A673 (cell line): ENCODE measurements at regions not wholly inside any gene's neighbourhood (a gene's known extent, or its start where the extent isn't known, plus 50 kb on each side); places are given as distances from the start of the nearest gene placed in this dataset.

Experiments used
- BruUV-seq: library from RNA; stranded (reverse); fragments of 400-500 nt; replicated peaks from 2 replicates; lab custom pipeline; 2021; lab: Mats Ljungman, UMichigan
- CTCF ChIA-PET: fragments of 300-600 bp; sonication (Branson Sonifier 250); formaldehyde crosslinking; loops from one replicate; lab custom pipeline; 2022; ENCODE audit warnings: antibody characterized with exemption; lab: Charles Lee
- POLR2A ChIA-PET: fragments of 300-600 bp; sonication (Branson Sonifier 250); formaldehyde crosslinking; loops from one replicate; lab custom pipeline; 2022; ENCODE audit warnings: antibody characterized with exemption; ENCODE audit not compliant: low non-redundant PET; lab: Charles Lee
- DNase-seq: peaks from one replicate; pipeline ENCODE4 v3.0.0-alpha.2; 2015; ENCODE audit warnings: low spot score
- H3K27ac ChIP-seq: fragments of 200-600 bp; sonication (generic); 2 replicates; pipeline ENCODE4 v1.5.1; 2016; ENCODE audit warnings: mixed run types, low read depth, mild to moderate bottlenecking, mixed read lengths, antibody characterized with exemption, low read length; ENCODE audit not compliant: poor library complexity, severe bottlenecking
- H3K27me3 ChIP-seq: fragments of 200-600 bp; sonication (generic); replicated peaks from 2 replicates; pipeline ENCODE4 v1.6.1; 2017; ENCODE audit warnings: mixed run types, low read depth, mild to moderate bottlenecking, mixed read lengths, antibody characterized with exemption, low read length; ENCODE audit not compliant: insufficient read depth, poor library complexity
- H3K36me3 ChIP-seq: fragments of 200-600 bp; sonication (generic); 2 replicates; pipeline ENCODE4 v1.6.1; 2016; ENCODE audit warnings: mixed run types, mild to moderate bottlenecking, mixed read lengths, antibody characterized with exemption, low read length; ENCODE audit not compliant: insufficient read depth, poor library complexity, severe bottlenecking
- H3K4me1 ChIP-seq: fragments of 200-600 bp; sonication (generic); 2 replicates; pipeline ENCODE4 v1.6.1; 2017; ENCODE audit warnings: mixed run types, mild to moderate bottlenecking, mixed read lengths, antibody characterized with exemption, low read length; ENCODE audit not compliant: insufficient read depth, poor library complexity, severe bottlenecking
- H3K4me3 ChIP-seq: fragments of 200-600 bp; sonication (generic); 2 replicates; pipeline ENCODE4 v1.5.1; 2016; ENCODE audit warnings: low read depth, mixed run types, mild to moderate bottlenecking, mixed read lengths, low read length; ENCODE audit not compliant: poor library complexity, severe bottlenecking
- H3K9me3 ChIP-seq: fragments of 200-600 bp; sonication (generic); 2 replicates; pipeline ENCODE4 v1.6.1; 2016; ENCODE audit warnings: mixed run types, low read depth, mild to moderate bottlenecking, mixed read lengths, antibody characterized with exemption, low read length; ENCODE audit not compliant: poor library complexity, severe bottlenecking
- EZH2 ChIP-seq: fragments of 200-600 bp; sonication (generic); IDR thresholded peaks from 2 replicates; pipeline ENCODE4 v1.6.1; 2017; ENCODE audit warnings: borderline replicate concordance, low read depth, mild to moderate bottlenecking, mixed read lengths, antibody characterized with exemption, low read length; ENCODE audit not compliant: poor library complexity, severe bottlenecking
- intact Hi-C: fragments of 100-400 bp; cut with micrococcal nuclease; formaldehyde crosslinking; loops from one replicate; pipeline ENCODE4 v1.10.0; 2022; ENCODE audit not compliant: unreplicated experiment
- TF ChIP-seq, protein P1 (sequence below): fragments of 300-800, 200-600 bp; sonication (generic); conservative IDR thresholded peaks from 2 replicates; pipeline ENCODE4 v1.5.1; 2017; ENCODE audit warnings: low read depth, mild to moderate bottlenecking, antibody characterized with exemption, low read length, moderate library complexity, mixed read lengths

DNA sequence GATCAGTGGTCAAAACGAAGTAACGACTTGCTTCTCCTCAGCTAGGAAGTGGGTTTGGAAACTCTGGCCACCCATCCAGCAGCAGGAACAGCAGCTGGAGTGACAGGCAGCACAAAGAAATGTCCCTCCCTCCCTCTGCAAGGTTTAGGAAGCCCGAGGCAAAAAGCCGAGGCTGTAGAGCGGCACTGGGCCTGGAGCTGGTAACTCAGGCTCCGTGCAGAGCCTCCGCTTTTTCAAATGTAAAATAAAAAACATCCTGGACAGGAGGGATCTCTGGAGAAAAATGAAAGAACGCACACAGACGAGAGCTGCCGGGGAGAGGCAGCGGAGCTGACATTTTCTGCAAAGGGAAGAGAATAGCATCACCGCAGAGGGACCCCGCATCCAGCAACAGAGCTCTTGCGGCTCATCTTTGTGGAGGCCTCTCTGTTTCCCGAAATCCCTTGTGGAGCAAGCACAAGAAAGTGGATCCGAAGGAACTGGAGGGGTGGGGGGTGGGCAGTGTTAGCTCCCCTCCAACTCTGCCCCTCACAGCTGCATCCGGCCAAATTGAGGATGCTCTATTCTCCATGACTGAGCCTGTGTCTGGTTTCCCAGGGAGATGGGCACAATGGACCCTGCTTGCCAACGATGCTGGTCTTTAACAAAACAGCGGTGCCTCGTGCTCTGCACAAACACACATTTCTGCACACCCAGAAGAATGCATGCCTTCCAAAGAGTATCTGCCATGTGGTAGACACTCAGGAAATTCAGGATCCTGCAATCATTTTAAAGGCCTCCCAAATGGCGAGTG, 335.5 kb upstream of the ZFHX3 start:
- CTCF ChIA-PET, result no interaction called here
- Histone ChIP-seq H3K4me1 (no peaks in the 10 kb centered on the region), H3K27me3 (peaks cover 13% of the 10 kb centered on the region), H3K36me3 (no peaks in the 10 kb centered on the region), H3K27ac (no peak overlapping the region), H3K4me3 (no peak overlapping the region), H3K9me3 (no peaks in the 10 kb centered on the region)
- DNase-seq, result no peak
- BruUV-seq, result no TSS peak
- POLR2A ChIA-PET, result no interaction called here
- TF ChIP-seq, protein P1, sequence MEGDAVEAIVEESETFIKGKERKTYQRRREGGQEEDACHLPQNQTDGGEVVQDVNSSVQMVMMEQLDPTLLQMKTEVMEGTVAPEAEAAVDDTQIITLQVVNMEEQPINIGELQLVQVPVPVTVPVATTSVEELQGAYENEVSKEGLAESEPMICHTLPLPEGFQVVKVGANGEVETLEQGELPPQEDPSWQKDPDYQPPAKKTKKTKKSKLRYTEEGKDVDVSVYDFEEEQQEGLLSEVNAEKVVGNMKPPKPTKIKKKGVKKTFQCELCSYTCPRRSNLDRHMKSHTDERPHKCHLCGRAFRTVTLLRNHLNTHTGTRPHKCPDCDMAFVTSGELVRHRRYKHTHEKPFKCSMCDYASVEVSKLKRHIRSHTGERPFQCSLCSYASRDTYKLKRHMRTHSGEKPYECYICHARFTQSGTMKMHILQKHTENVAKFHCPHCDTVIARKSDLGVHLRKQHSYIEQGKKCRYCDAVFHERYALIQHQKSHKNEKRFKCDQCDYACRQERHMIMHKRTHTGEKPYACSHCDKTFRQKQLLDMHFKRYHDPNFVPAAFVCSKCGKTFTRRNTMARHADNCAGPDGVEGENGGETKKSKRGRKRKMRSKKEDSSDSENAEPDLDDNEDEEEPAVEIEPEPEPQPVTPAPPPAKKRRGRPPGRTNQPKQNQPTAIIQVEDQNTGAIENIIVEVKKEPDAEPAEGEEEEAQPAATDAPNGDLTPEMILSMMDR, result no peak
- intact Hi-C loops, result no loop called here

DNA sequence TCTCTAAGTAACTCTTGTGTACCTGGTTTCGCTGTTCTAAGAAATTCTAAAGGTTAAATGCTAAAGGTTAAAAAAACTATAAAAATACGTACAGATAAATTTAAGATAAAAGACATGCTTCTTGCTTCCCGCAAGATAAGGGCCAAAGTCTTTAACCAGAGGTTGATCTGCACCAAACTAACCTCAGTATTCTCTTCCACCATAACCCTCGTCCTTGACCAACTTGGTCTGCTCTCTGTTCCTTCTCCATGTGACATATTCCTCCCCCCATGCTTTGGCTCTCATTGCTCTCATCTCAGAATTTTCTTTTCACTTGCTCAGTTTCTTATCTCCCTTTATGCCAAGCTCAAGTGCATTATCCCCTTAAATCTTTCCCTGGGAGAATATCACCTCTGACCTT, 330.5 kb upstream of the ZFHX3 start:
- Histone ChIP-seq H3K9me3 (no peaks in the 10 kb centered on the region), H3K27ac (no peak overlapping the region), H3K36me3 (no peaks in the 10 kb centered on the region), H3K4me1 (no peaks in the 10 kb centered on the region), H3K27me3 (peaks cover 32% of the 10 kb centered on the region), H3K4me3 (no peak overlapping the region)
- TF ChIP-seq, protein P1, result no peak
- TF ChIP-seq EZH2, result no peak
- DNase-seq, result no peak
- intact Hi-C loops, result no loop called here
- CTCF ChIA-PET, result no interaction called here
- POLR2A ChIA-PET, result no interaction called here
- no TSS peak for BruUV-seq

DNA sequence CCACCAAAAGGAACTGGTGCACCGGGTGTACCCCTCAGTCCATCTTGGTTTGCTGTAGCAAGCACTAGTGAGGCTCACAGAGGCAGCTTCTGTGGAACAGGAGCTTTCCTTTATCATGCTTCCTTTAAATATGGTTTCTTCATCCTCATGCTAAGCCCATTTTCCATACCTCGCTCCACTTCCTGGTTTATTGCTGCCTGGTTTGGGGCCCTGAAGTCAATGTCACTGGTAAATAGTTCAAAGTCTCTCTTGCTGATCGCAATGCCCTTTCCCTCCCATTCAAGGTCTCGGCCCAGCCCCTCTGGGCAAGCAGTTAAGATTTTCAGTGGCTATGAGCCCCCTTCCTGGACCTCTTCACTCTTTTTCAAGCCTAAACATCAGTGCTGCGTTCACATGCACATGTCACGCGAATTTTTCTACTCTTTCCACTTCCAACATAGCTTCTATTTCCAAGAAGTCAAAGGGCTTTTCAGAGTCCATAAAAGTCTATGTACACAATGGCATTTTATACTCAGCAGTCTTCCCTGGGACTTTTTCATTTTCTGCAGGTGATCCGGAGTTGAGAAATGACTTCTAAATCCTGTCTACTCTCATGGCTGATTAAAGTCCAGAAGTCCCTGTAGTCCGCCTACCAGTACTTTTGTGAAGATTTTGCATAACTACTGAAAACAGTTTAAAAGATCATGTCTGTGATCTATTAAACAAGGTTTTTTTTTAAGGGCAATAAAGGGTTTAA, 323.8 kb upstream of the ZFHX3 start:
- CTCF ChIA-PET, result interaction anchor here (0.6 to 0.7 kb wide), 2 partner anchors 195 to 795 kb away, joined by 3 to 4 read pairs; no protein-coding TSS in a partner anchor
- no TSS peak for BruUV-seq
- POLR2A ChIA-PET, result no interaction called here

More for the DNA sequence above, 323.8 kb upstream of the ZFHX3 start:
- TF ChIP-seq EZH2, result no peak
- TF ChIP-seq, protein P1, result no peak
- Histone ChIP-seq H3K36me3 (no peaks in the 10 kb centered on the region), H3K9me3 (no peaks in the 10 kb centered on the region), H3K4me1 (no peaks in the 10 kb centered on the region), H3K27me3 (peaks cover 54% of the 10 kb centered on the region), H3K4me3 (no peak overlapping the region), H3K27ac (no peak overlapping the region)
- no peak for DNase-seq
- intact Hi-C loops, result no loop called here
